Kidney (tissue), 13 donors: ENCODE measurements at regions not wholly inside any gene's neighbourhood (a gene's known extent, or its start where the extent isn't known, plus 50 kb on each side); places are given as distances from the start of the nearest gene placed in this dataset.

Experiments
- DNase-seq, 5 donors: peaks; one replicate each; pipeline ENCODE4 v3.0.0-alpha.2; 2013 to 2020
- FAIRE-seq: peaks from 2 replicates; lab custom pipeline; 2012; peaks lifted over from hg19 to GRCh38; lab: Jason Lieb, UNC
- H3K27ac ChIP-seq, 2 donors: one replicate each; pipeline ENCODE4 v1.7.0; 2013; ENCODE audit warnings: low read depth in 2 of 2, low read length in 2 of 2, inconsistent platforms in 1 of 2
- H3K27me3 ChIP-seq: one replicate; pipeline ENCODE4 v1.7.1; 2013; ENCODE audit warnings: low read length, inconsistent platforms; ENCODE audit not compliant: control insufficient read depth, insufficient read depth
- H3K36me3 ChIP-seq, 3 donors: one replicate each; pipeline versions ENCODE4 v1.7.0 to v1.7.1; 2013; ENCODE audit warnings: low read length in 3 of 3, control low read depth in 1 of 3, inconsistent platforms in 1 of 3; ENCODE audit not compliant: insufficient read depth in 3 of 3, control insufficient read depth in 2 of 3
- H3K4me1 ChIP-seq, 3 donors: one replicate each; pipeline versions ENCODE4 v1.7.0 to v1.7.1; 2013; ENCODE audit warnings: low read length in 3 of 3, inconsistent platforms in 1 of 3, low read depth in 1 of 3; ENCODE audit not compliant: control insufficient read depth in 2 of 3, insufficient read depth in 2 of 3
- H3K4me3 ChIP-seq, 3 donors: one replicate each; pipeline versions ENCODE4 v1.7.0 to v1.8.1; 2013; ENCODE audit warnings: low read length in 3 of 3, control low read depth in 1 of 3, inconsistent platforms in 1 of 3
- H3K9ac ChIP-seq, 3 donors: one replicate each; pipeline versions ENCODE4 v1.7.0 to v1.7.1; 2013; ENCODE audit warnings: low read length in 3 of 3, control low read depth in 1 of 3, inconsistent platforms in 1 of 3
- H3K9me3 ChIP-seq, 3 donors: one replicate each; pipeline versions ENCODE4 v1.7.0 to v1.7.1; 2013; ENCODE audit warnings: low read length in 3 of 3, control low read depth in 1 of 3, inconsistent platforms in 1 of 3; ENCODE audit not compliant: control insufficient read depth in 2 of 3, insufficient read depth in 1 of 3
- intact Hi-C: fragments of 100-400 bp; cut with DNase I; formaldehyde crosslinking; loops from one replicate; pipeline ENCODE4 v1.11.1; 2022
- TF ChIP-seq, protein P1 (sequence below): IDR thresholded peaks from 3 replicates; pipeline ENCODE4 v1.5.1; 2012; ENCODE audit warnings: mild to moderate bottlenecking, moderate library complexity, borderline replicate concordance; ENCODE audit not compliant: insufficient read depth; ENCODE audit errors: extremely low read depth
- donor health status: control.
- donor health status: control.
- donor health status: control.
- donor health status: control.
- donor health status: control.
- donor health status: DM: yes; HTN: yes; CAD: no.
- donor health status: Normal renal cell carcinoma (clear cell type).

DNA sequence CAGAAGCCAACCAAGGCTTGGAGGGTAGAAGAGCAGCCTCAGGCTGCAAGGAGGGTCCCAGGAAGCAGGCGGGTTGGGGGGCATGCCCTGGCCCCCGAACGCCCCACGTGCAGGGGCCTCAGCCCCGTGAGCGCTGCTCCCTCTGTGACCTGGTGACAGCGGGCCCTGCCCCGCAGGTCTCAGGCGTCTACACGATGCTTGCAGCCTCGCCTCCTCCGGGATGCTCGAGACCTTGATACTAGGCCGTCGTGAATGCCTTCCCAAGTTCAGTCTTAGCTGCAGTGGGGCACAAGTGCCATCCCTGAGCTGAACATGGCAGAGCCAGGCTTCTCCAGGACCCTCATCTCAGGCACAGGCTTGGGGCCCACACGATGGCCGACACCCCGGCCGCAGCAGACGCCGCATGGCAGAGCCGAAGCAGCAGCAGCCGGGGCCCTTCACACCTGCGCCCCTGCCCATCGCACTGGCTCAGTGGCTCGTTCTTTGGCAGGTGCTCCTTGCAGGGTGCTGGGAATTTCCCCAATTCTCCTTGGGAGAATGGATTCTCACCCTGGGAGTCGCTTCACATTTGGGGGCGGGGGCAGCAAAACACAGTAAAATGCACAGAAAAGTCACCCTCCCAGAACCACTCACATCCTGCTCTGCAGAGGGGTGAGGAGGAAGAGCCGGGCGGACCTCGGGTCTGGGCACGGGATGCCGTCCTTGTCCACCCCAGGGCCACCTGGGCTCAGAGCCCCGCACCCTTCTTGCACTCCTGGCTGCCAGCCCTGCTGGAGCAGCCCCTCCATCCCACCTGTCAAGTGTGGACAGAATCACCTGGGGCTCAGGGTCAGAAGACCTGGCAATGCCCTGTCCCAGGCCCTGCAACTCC, 161.8 kb downstream of the DLL1 start:
- Histone ChIP-seq H3K27ac (no peak overlapping the region), H3K36me3 (no peaks in the 10 kb centered on the region), H3K9me3 (no peaks in the 10 kb centered on the region), H3K27me3 (no peaks in the 10 kb centered on the region), H3K4me3 (no peak overlapping the region), H3K4me1 (peaks cover 0 to 2% (median 0%) of the 10 kb centered on the region in 3 donors), H3K9ac (no peak overlapping the region)
- TF ChIP-seq, protein P1, sequence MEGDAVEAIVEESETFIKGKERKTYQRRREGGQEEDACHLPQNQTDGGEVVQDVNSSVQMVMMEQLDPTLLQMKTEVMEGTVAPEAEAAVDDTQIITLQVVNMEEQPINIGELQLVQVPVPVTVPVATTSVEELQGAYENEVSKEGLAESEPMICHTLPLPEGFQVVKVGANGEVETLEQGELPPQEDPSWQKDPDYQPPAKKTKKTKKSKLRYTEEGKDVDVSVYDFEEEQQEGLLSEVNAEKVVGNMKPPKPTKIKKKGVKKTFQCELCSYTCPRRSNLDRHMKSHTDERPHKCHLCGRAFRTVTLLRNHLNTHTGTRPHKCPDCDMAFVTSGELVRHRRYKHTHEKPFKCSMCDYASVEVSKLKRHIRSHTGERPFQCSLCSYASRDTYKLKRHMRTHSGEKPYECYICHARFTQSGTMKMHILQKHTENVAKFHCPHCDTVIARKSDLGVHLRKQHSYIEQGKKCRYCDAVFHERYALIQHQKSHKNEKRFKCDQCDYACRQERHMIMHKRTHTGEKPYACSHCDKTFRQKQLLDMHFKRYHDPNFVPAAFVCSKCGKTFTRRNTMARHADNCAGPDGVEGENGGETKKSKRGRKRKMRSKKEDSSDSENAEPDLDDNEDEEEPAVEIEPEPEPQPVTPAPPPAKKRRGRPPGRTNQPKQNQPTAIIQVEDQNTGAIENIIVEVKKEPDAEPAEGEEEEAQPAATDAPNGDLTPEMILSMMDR: no peak
- no peak for FAIRE-seq
- peak in 3 of 5 donors; percentile 3 to 52 (median 30) for DNase-seq
- intact Hi-C loops: no loop called here

GRCh38 chr6:170128346-170128745, 162.5 kb downstream of the DLL1 start:
- intact Hi-C loops: no loop called here
- no peak overlapping the region for H3K27ac ChIP-seq
- no peak overlapping the region for H3K9ac ChIP-seq
- H3K36me3 ChIP-seq: no peaks in the 10 kb centered on the region
- TF ChIP-seq, protein P1: no peak
- H3K4me1 ChIP-seq: peaks cover 0 to 2% (median 0%) of the 10 kb centered on the region in 3 donors
- FAIRE-seq (no peak), DNase-seq (peak in 2 of 5 donors; percentile 1 to 37)
- no peak overlapping the region for H3K4me3 ChIP-seq
- H3K27me3 ChIP-seq: no peaks in the 10 kb centered on the region
- no peaks in the 10 kb centered on the region for H3K9me3 ChIP-seq

DNA sequence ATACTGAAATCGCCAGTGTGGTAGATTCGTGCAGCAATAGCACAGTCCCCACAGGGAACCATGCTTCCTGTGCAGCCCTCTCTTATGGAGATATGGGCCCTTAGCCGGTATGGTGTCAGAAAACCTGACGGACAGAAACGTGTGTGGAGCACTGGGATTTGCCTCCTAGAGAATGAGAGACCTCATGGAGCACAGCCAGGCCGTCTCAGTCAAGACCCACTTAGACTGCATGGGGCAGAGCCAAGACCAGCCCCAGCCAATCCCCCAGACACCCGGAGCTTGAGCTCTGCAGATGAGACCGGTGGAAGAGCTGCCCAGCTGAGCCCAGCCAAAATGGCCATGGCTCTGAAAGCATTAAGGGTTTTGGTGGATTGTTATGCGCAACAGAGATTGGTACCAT, 163.7 kb downstream of the DLL1 start:
- Histone ChIP-seq H3K27me3 (no peaks in the 10 kb centered on the region), H3K27ac (no peak overlapping the region), H3K9ac (no peak overlapping the region), H3K9me3 (no peaks in the 10 kb centered on the region), H3K36me3 (no peaks in the 10 kb centered on the region), H3K4me1 (peaks cover 0 to 2% (median 0%) of the 10 kb centered on the region in 3 donors), H3K4me3 (no peak overlapping the region)
- DNase-seq (peak in 3 of 5 donors; percentile 6 to 22 (median 20)), FAIRE-seq (no peak)
- intact Hi-C loops: no loop called here
- TF ChIP-seq, protein P1: no peak
